ENCODE measurements at regions not wholly inside any gene's neighbourhood (a gene's known extent, or its start where the extent isn't known, plus 50 kb on each side); places are given as distances from the start of the nearest gene placed in this dataset.

DNA sequence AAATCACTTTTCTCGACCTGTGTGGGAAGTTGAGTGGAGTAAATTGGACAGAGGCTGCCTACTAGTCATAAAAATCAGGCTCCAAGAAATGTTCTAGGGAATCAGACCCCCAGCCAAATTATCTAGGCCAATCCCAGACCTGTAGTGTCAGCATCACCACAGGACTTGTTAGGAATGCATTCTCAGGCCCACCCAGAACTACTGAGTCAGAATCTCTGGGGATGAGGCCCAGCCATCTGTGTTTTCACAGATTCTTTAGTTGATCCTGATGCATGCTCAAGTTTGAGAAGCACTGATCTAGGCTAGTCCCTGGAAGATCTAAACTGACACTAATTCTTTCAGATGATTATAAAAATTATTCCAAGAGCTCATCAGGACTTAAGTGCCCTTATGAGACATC, 434.0 kb upstream of the MEIS1 start:
- Mint-ChIP-seq H3K27ac (no peak overlapping the region), H3K4me3 (no peak overlapping the region), H3K27me3 (peaks cover 5% of the 10 kb centered on the region), H3K9me3 (ENCODE audit: insufficient read depth) (no peaks in the 10 kb centered on the region), H3K4me1 (no peaks in the 10 kb centered on the region)
- CTCF ChIA-PET: interaction anchor here (1.2 kb wide), 1 partner anchor 10 kb away, joined by 3 read pairs; no protein-coding TSS in a partner anchor
- POLR2A ChIA-PET: no interaction called here
- intact Hi-C loops (cut with micrococcal nuclease): no loop called here
- Histone ChIP-seq H3K9me3 (ENCODE audit: control extremely low read depth in 1 of 3, control insufficient read depth in 2 of 3, insufficient read depth in 1 of 3, low read length in 2 of 3) (no peaks in the 10 kb centered on the region), H3K36me3 (replicated peaks in 1 of 2; ENCODE audit: control extremely low read depth in 1 of 2, control insufficient read depth in 1 of 2, extremely low read depth in 1 of 2, insufficient read depth in 2 of 2, low read length in 1 of 2) (no peaks in the 10 kb centered on the region), H3K4me1 (ENCODE audit: control insufficient read depth in 2 of 2, insufficient read depth in 2 of 2, low read length in 2 of 2) (no peaks in the 10 kb centered on the region), H4K20me1 (ENCODE audit: control insufficient read depth, insufficient read depth, low read length, poor library complexity, severe bottlenecking) (no peaks in the 10 kb centered on the region), H2AFZ (ENCODE audit: insufficient read depth, low read depth, low read length, poor library complexity, severe bottlenecking) (no peak overlapping the region), H3K4me3 (ENCODE audit: control extremely low read depth in 1 of 5, extremely low read depth in 1 of 5, insufficient read depth in 1 of 5, low read depth in 2 of 5, low read length in 4 of 5) (no peak overlapping the region), H3K27me3 (replicated peaks in 1 of 4; ENCODE audit: control extremely low read depth in 1 of 4, control insufficient read depth in 3 of 4, insufficient read depth in 4 of 4, low read length in 3 of 4) (no peaks in the 10 kb centered on the region), H3K9ac (ENCODE audit: low read length) (no peak overlapping the region), H3K27ac (ENCODE audit: low read length in 2 of 2) (no peak overlapping the region), H3K4me2 (replicated peaks; ENCODE audit: low read depth, low read length, poor library complexity, severe bottlenecking) (no peak overlapping the region), H3K79me2 (ENCODE audit: control insufficient read depth, insufficient read depth, low read length) (no peaks in the 10 kb centered on the region)
- DNase-seq (no peak), ATAC-seq (ENCODE audit: low read depth) (no peak)
- WGBS (ENCODE audit: insufficient coverage): no CpG with 5 or more reads among the region's 1 CpG
- TF ChIP-seq CTCF (IDR thresholded peaks at IDR 0.05): no peak
- TF ChIP-seq EZH2 (IDR thresholded peaks at IDR 0.05; ENCODE audit: borderline replicate concordance, insufficient read depth, low read depth, low read length, poor library complexity, severe bottlenecking): no peak

- H3K4me2 ChIP-seq (replicated peaks; ENCODE audit: low read depth, low read length, poor library complexity, severe bottlenecking): no peak overlapping the region
- no peak overlapping the region for H3K9ac ChIP-seq (ENCODE audit: low read length)
- no peaks in the 10 kb centered on the region for H4K20me1 ChIP-seq (ENCODE audit: control insufficient read depth, insufficient read depth, low read length, poor library complexity, severe bottlenecking)
- no peaks in the 10 kb centered on the region for H3K36me3 ChIP-seq (replicated peaks in 1 of 2; ENCODE audit: control extremely low read depth in 1 of 2, control insufficient read depth in 1 of 2, extremely low read depth in 1 of 2, insufficient read depth in 2 of 2, low read length in 1 of 2)
- POLR2A ChIA-PET: no interaction called here
- Mint-ChIP-seq H3K4me3 (no peak overlapping the region), H3K4me1 (no peaks in the 10 kb centered on the region), H3K9me3 (ENCODE audit: insufficient read depth) (no peaks in the 10 kb centered on the region), H3K27ac (no peak overlapping the region), H3K27me3 (peaks cover 3% of the 10 kb centered on the region)
- no peaks in the 10 kb centered on the region for H3K9me3 ChIP-seq (ENCODE audit: control extremely low read depth in 1 of 3, control insufficient read depth in 2 of 3, insufficient read depth in 1 of 3, low read length in 2 of 3)
- H3K4me1 ChIP-seq (ENCODE audit: control insufficient read depth in 2 of 2, insufficient read depth in 2 of 2, low read length in 2 of 2): no peaks in the 10 kb centered on the region
- no peak overlapping the region for H2AFZ ChIP-seq (ENCODE audit: insufficient read depth, low read depth, low read length, poor library complexity, severe bottlenecking)
- intact Hi-C loops (cut with micrococcal nuclease): no loop called here
- no peak overlapping the region for H3K27ac ChIP-seq (ENCODE audit: low read length in 2 of 2)
- no peaks in the 10 kb centered on the region for H3K79me2 ChIP-seq (ENCODE audit: control insufficient read depth, insufficient read depth, low read length)
- WGBS (ENCODE audit: insufficient coverage): 36% methylated on average over 1 of the region's 2 CpGs
- no peak for TF ChIP-seq CTCF (IDR thresholded peaks at IDR 0.05)
- TF ChIP-seq EZH2 (IDR thresholded peaks at IDR 0.05; ENCODE audit: borderline replicate concordance, insufficient read depth, low read depth, low read length, poor library complexity, severe bottlenecking): no peak
- DNase-seq (no peak), ATAC-seq (ENCODE audit: low read depth) (no peak)
- H3K4me3 ChIP-seq (ENCODE audit: control extremely low read depth in 1 of 5, extremely low read depth in 1 of 5, insufficient read depth in 1 of 5, low read depth in 2 of 5, low read length in 4 of 5): no peak overlapping the region
- H3K27me3 ChIP-seq (replicated peaks in 1 of 4; ENCODE audit: control extremely low read depth in 1 of 4, control insufficient read depth in 3 of 4, insufficient read depth in 4 of 4, low read length in 3 of 4): no peaks in the 10 kb centered on the region
- CTCF ChIA-PET: no interaction called here
These were observed 435.1 kb upstream of the MEIS1 start for GRCh38 chr2:65999796-66000195.

All from B cell (primary cell).